ENCODE measurements at regions not wholly inside any gene's neighbourhood (a gene's known extent, or its start where the extent isn't known, plus 50 kb on each side); places are given as distances from the start of the nearest gene placed in this dataset.
"Not testable (repeated sequence)": the region's sequence is repeated elsewhere in the genome, so short reads cannot be mapped to it uniquely, and the experiment has no call there.

GRCh38 chr4:30153427-30153826 is 566.7 kb upstream of the PCDH7 start:
- Histone ChIP-seq H3K4me3 (ENCODE audit: low read depth, low read length) (no peak overlapping the region), H3K27ac (ENCODE audit: low read depth) (no peak overlapping the region), H3K36me3 (ENCODE audit: insufficient read depth) (no peaks in the 10 kb centered on the region), H3K4me1 (ENCODE audit: insufficient read depth) (no peaks in the 10 kb centered on the region)
- 75% methylated on average over 2 of the region's 2 CpGs for WGBS
- no peak for DNase-seq (ENCODE audit: extremely low spot score)

GRCh38 chr4:30160140-30160539 is 560.0 kb upstream of the PCDH7 start:
- WGBS = 66% methylated on average over 2 of the region's 2 CpGs
- Histone ChIP-seq H3K27ac (ENCODE audit: low read depth) (no peak overlapping the region), H3K4me3 (ENCODE audit: low read depth, low read length) (no peak overlapping the region), H3K36me3 (ENCODE audit: insufficient read depth) (no peaks in the 10 kb centered on the region), H3K4me1 (ENCODE audit: insufficient read depth) (no peaks in the 10 kb centered on the region)
- no peak for DNase-seq (ENCODE audit: extremely low spot score)

- H3K27ac ChIP-seq (ENCODE audit: low read depth) = no peak overlapping the region
- no peak for DNase-seq (ENCODE audit: extremely low spot score)
- no peaks in the 10 kb centered on the region for H3K36me3 ChIP-seq (ENCODE audit: insufficient read depth)
- no peak overlapping the region for H3K4me3 ChIP-seq (ENCODE audit: low read depth, low read length)
- no peaks in the 10 kb centered on the region for H3K4me1 ChIP-seq (ENCODE audit: insufficient read depth)
Measured at GRCh38 chr4:30172416-30172815, 547.8 kb upstream of the PCDH7 start.

- 93% methylated on average over 4 of the region's 4 CpGs for WGBS
- no peak for DNase-seq (ENCODE audit: extremely low spot score)
- H3K27ac ChIP-seq (ENCODE audit: low read depth) = no peak overlapping the region
- H3K36me3 ChIP-seq (ENCODE audit: insufficient read depth) = no peaks in the 10 kb centered on the region
- H3K4me1 ChIP-seq (ENCODE audit: insufficient read depth) = no peaks in the 10 kb centered on the region
- H3K4me3 ChIP-seq (ENCODE audit: low read depth, low read length) = no peak overlapping the region
Measured at GRCh38 chr4:30181512-30181911, 538.7 kb upstream of the PCDH7 start.

- 65% methylated on average over 2 of the region's 2 CpGs for WGBS
- Histone ChIP-seq H3K36me3 (ENCODE audit: insufficient read depth) (no peaks in the 10 kb centered on the region), H3K4me1 (ENCODE audit: insufficient read depth) (no peaks in the 10 kb centered on the region), H3K27ac (ENCODE audit: low read depth) (no peak overlapping the region), H3K4me3 (ENCODE audit: low read depth, low read length) (no peak overlapping the region)
- no peak for DNase-seq (ENCODE audit: extremely low spot score)
Measured at GRCh38 chr4:30181918-30182317, 538.3 kb upstream of the PCDH7 start.

GRCh38 chr4:30182786-30183185 is 537.4 kb upstream of the PCDH7 start:
- H3K4me3 ChIP-seq (ENCODE audit: low read depth, low read length) = no peak overlapping the region
- no peaks in the 10 kb centered on the region for H3K4me1 ChIP-seq (ENCODE audit: insufficient read depth)
- no peak for DNase-seq (ENCODE audit: extremely low spot score)
- no peak overlapping the region for H3K27ac ChIP-seq (ENCODE audit: low read depth)
- H3K36me3 ChIP-seq (ENCODE audit: insufficient read depth) = no peaks in the 10 kb centered on the region
- 92% methylated on average over 2 of the region's 2 CpGs for WGBS

- Histone ChIP-seq H3K4me3 (ENCODE audit: low read depth, low read length) (no peak overlapping the region), H3K36me3 (ENCODE audit: insufficient read depth) (no peaks in the 10 kb centered on the region), H3K27ac (ENCODE audit: low read depth) (no peak overlapping the region), H3K4me1 (ENCODE audit: insufficient read depth) (no peaks in the 10 kb centered on the region)
- DNase-seq (ENCODE audit: extremely low spot score) = no peak
Measured at GRCh38 chr4:30191902-30192301, 528.3 kb upstream of the PCDH7 start.

- no peak overlapping the region for H3K27ac ChIP-seq (ENCODE audit: low read depth)
- no peak overlapping the region for H3K4me3 ChIP-seq (ENCODE audit: low read depth, low read length)
- H3K4me1 ChIP-seq (ENCODE audit: insufficient read depth) = no peaks in the 10 kb centered on the region
- DNase-seq (ENCODE audit: extremely low spot score) = no peak
- no peaks in the 10 kb centered on the region for H3K36me3 ChIP-seq (ENCODE audit: insufficient read depth)
Measured at GRCh38 chr4:30207389-30207788, 512.8 kb upstream of the PCDH7 start.

GRCh38 chr4:30208731-30209435 is 511.3 kb upstream of the PCDH7 start:
- no peak for DNase-seq (ENCODE audit: extremely low spot score)
- Histone ChIP-seq H3K27ac (ENCODE audit: low read depth) (no peak overlapping the region), H3K36me3 (ENCODE audit: insufficient read depth) (no peaks in the 10 kb centered on the region)

GRCh38 chr4:30215973-30216372 is 504.2 kb upstream of the PCDH7 start:
- not testable (repeated sequence) for H3K27ac ChIP-seq (ENCODE audit: low read depth); DNase-seq (ENCODE audit: extremely low spot score); H3K36me3 ChIP-seq (ENCODE audit: insufficient read depth); H3K4me3 ChIP-seq (ENCODE audit: low read depth, low read length); H3K4me1 ChIP-seq (ENCODE audit: insufficient read depth)
- 88% methylated on average over 4 of the region's 4 CpGs for WGBS

More at GRCh38 chr4:30208731-30209435, 511.3 kb upstream of the PCDH7 start:
- Histone ChIP-seq H3K4me1 (ENCODE audit: insufficient read depth) (no peaks in the 10 kb centered on the region), H3K4me3 (ENCODE audit: low read depth, low read length) (no peak overlapping the region)
- 53% methylated on average over 2 of the region's 2 CpGs for WGBS

- H3K27ac ChIP-seq (ENCODE audit: low read depth) = no peak overlapping the region
- DNase-seq (ENCODE audit: extremely low spot score) = no peak
- H3K4me3 ChIP-seq (ENCODE audit: low read depth, low read length) = no peak overlapping the region
- H3K36me3 ChIP-seq (ENCODE audit: insufficient read depth) = no peaks in the 10 kb centered on the region
- no peaks in the 10 kb centered on the region for H3K4me1 ChIP-seq (ENCODE audit: insufficient read depth)
Measured at GRCh38 chr4:30245140-30245539, 475.0 kb upstream of the PCDH7 start.

GRCh38 chr4:30256116-30256832 is 463.9 kb upstream of the PCDH7 start:
- Histone ChIP-seq H3K36me3 (ENCODE audit: insufficient read depth) (no peaks in the 10 kb centered on the region), H3K4me1 (ENCODE audit: insufficient read depth) (no peaks in the 10 kb centered on the region), H3K27ac (ENCODE audit: low read depth) (no peak overlapping the region), H3K4me3 (ENCODE audit: low read depth, low read length) (no peak overlapping the region)
- WGBS = 93% methylated on average over 3 of the region's 3 CpGs
- no peak for DNase-seq (ENCODE audit: extremely low spot score)

GRCh38 chr4:30258949-30259348 is 461.2 kb upstream of the PCDH7 start:
- WGBS = 82% methylated on average over 3 of the region's 3 CpGs
- H3K4me3 ChIP-seq (ENCODE audit: low read depth, low read length) = no peak overlapping the region

GRCh38 chr4:30262379-30262778 is 457.8 kb upstream of the PCDH7 start:
- no peak for DNase-seq (ENCODE audit: extremely low spot score)
- no peaks in the 10 kb centered on the region for H3K4me1 ChIP-seq (ENCODE audit: insufficient read depth)
- 52% methylated on average over 2 of the region's 2 CpGs for WGBS
- H3K27ac ChIP-seq (ENCODE audit: low read depth) = no peak overlapping the region
- H3K4me3 ChIP-seq (ENCODE audit: low read depth, low read length) = no peak overlapping the region
- H3K36me3 ChIP-seq (ENCODE audit: insufficient read depth) = no peaks in the 10 kb centered on the region

More at GRCh38 chr4:30258949-30259348, 461.2 kb upstream of the PCDH7 start:
- Histone ChIP-seq H3K27ac (ENCODE audit: low read depth) (no peak overlapping the region), H3K4me1 (ENCODE audit: insufficient read depth) (no peaks in the 10 kb centered on the region), H3K36me3 (ENCODE audit: insufficient read depth) (no peaks in the 10 kb centered on the region)
- DNase-seq (ENCODE audit: extremely low spot score) = no peak
